DND-41 (cell line): ENCODE measurements at regions not wholly inside any gene's neighbourhood (a gene's known extent, or its start where the extent isn't known, plus 50 kb on each side); places are given as distances from the start of the nearest gene placed in this dataset.

Source experiments
- CTCF ChIP-seq: IDR thresholded peaks from 2 replicates; pipeline ENCODE4 v1.5.1; 2012; ENCODE audit warnings: borderline replicate concordance, low read length, moderate library complexity, mild to moderate bottlenecking; ENCODE audit not compliant: poor library complexity, severe bottlenecking; ENCODE audit errors: extremely low read depth
- EZH2 ChIP-seq: IDR thresholded peaks from 3 replicates; pipeline ENCODE4 v1.6.1; 2012; ENCODE audit warnings: borderline replicate concordance, low read depth, mild to moderate bottlenecking, moderate library complexity, low read length, inconsistent platforms; ENCODE audit not compliant: severe bottlenecking

- TF ChIP-seq CTCF, result no peak
- TF ChIP-seq EZH2, result no peak
These were observed 373.2 kb upstream of the CHD6 start for GRCh38 chr20:41991412-41991811.
